HG02678 (cell line): ENCODE measurements at regions not wholly inside any gene's neighbourhood (a gene's known extent, or its start where the extent isn't known, plus 50 kb on each side); places are given as distances from the start of the nearest gene placed in this dataset.

Experiments used
- ATAC-seq: cut with Tn5 transposase; IDR thresholded peaks from one replicate; pipeline ENCODE4 v1.9.1; 2021; ENCODE audit warnings: mild to moderate bottlenecking, moderate library complexity; ENCODE audit not compliant: unreplicated experiment

- ATAC-seq = no peak
Measured at GRCh38 chr1:163712321-163712720, 390.6 kb downstream of the NUF2 start.

GRCh38 chr1:163720294-163720693 is 398.5 kb downstream of the NUF2 start:
- ATAC-seq = no peak

- ATAC-seq = no peak
Measured at GRCh38 chr1:163725551-163725950, 403.8 kb downstream of the NUF2 start.

DNA sequence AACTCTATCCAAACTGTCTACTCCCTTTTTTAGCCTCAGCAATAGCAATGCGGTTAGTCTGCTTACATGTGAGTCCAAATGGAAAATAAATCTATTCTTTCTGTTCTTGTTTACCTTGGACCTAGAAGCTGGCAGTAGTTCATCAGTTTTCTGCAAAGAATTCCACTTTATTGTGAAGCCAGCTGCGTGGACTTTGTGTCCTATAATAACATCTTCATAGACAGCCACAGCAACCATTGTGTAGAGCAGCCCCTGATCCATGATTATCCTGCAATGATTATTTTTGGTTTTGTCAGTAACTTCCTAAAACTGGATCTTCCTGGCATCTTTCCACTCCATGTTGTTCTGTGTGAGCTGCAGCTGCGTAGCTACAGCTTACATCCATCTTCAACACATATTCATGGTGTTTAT is 408.7 kb downstream of the NUF2 start:
- no peak for ATAC-seq

GRCh38 chr1:163737261-163737660 is 415.5 kb downstream of the NUF2 start:
- no peak for ATAC-seq

DNA sequence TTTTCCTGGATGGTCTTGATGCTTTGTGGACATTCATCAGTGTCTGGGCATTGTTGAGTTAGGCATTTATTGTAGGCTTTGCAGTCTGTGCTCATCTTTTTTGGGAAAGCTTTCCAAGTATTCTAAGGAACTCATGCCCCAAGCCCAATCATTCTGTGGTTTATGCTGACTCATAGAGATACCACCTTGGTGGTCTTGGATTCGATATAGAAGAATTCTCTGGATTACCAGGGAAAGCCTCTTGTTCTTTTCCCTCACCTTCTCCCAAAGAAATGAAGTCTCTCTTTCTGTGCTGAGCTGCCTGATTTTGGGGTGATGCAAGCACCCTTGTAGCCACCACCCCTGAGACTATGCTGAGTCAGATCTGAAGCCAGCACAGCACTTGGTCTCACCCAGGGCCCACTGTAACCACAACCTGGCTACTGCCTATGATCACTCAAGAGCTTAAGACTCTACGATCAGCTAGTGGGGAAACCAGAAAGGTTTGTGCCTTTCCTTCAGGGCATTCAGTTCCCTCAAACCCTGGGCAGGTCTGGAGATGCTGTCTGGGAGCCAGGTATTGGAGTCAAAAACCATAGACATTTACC is 422.6 kb downstream of the NUF2 start:
- ATAC-seq = no peak

- ATAC-seq = no peak
Measured at GRCh38 chr1:163745204-163745603, 423.4 kb downstream of the NUF2 start.

- no peak for ATAC-seq
Measured at GRCh38 chr1:163747261-163747660, 425.5 kb downstream of the NUF2 start.

GRCh38 chr1:163747855-163748254 is 426.1 kb downstream of the NUF2 start:
- ATAC-seq = no peak

DNA sequence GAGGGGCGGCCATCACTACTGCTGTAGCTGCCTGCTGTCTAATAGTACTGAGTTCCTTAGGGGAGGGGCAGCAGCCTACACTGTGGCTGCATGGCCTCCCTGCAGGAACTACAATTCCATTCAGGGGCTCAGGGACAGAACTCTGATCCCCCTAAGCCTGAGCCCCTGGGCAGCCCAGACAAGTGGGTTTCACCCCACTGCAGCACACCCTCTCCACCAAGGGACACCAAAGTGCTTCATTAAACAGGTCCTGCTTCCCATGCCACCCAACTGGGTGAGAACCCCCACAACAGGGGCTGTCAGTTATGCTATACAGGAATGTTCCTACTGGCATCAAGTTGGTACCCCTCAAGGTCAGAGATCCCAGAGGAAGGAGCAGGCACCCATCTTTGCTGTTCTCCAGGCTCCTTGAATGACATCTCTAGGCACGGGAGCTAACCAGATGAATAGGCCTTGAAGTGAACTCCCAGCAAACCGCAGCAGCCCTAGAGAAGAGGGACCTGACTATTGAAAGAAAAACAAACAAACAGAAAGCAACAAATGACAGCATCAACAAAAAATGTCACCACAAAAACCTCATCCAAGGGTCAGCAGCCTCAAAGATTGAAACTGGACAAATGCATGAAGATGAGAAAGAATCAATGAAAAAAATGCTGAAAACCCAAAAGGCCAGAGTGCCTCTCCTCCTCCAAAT is 437.4 kb downstream of the NUF2 start:
- ATAC-seq = no peak

DNA sequence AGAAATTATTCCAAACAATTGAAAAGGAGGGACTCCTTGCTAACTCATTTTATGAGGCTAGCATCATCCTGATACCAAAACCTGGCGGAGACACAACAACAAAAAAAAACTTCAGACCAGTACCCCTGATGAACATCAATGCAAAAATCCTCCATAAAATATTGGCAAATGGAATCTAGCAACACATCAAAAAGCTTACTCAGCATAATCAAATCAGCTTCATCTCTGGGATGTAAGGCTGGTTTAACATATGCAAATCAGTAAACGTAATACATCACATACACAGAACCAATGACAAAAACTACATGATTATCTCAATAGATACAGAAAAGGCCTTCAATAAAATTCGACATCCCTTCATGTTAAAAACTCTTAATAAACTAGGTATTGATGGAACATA is 440.1 kb downstream of the NUF2 start:
- no peak for ATAC-seq

DNA sequence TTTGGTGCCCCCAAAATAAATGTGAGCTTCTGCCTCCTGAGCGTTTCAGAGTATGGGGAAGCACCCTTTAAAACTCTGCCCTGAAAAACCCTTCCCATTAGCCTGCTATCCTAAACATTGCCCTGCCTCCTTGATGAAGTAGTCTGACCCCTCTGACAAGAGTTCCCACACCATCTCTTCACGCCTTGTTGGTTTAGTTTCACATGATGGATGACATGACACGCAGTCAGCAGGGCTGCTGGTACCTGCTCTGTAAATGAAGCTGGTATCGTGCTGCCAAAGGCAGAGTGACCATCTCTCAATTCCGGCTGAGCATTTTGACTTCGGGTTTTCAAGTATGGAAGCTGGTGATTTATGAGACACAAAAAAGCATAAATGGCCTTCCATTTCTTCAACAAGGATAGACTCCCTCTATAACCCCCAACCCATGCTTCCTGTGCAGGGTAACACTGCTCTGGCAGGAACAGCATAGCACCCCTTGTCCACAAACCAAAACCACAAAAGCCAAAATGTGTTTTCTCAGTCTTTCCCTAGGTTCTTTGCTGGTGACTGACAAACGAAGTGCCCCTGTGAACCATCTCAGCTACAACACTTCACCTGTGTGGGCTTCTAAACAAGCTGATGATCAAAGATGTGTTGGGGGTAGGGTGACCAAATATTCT is 444.6 kb downstream of the NUF2 start:
- no peak for ATAC-seq

DNA sequence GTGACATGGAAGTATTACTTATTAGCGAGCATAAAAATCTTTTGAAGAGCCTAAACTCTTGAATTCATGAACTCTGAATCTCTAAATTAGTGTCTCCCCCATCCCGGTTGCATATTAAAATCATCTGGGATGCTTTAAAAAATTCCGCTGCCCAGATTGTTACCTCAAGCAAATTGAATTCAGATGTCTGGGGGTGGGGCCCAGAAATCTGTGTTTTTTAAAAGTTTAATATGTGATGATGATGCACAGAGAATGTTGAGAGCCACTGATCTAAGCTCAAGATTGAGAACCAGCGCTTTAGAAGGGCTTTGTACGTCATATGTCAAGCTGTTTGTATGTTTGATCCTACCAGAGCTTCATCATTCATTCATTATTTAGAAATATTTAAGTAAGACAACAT is 446.8 kb downstream of the NUF2 start:
- no peak for ATAC-seq

DNA sequence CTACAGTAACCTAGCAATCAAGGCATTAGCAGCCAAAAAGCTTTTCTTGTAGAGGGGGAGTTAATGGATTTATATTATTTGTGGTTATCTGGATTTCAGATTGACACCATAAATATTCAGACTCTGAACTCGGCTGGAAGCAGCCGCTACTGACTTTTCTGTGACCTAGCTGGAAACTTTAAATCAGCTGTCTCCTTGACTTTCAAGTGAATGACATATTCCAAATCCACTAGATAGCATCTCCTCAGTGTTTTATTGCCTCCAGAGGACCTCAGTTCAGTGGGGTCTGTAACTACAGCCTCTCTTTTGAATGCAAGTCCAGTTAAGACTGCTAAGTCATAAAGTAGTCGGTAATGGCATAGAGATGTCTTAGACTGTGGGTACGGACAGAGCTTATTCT is 448.5 kb downstream of the NUF2 start:
- no peak for ATAC-seq

- ATAC-seq = no peak
Measured at GRCh38 chr1:163771637-163772036, 449.9 kb downstream of the NUF2 start.

- no peak for ATAC-seq
Measured at GRCh38 chr1:163772246-163772645, 450.5 kb downstream of the NUF2 start.

DNA sequence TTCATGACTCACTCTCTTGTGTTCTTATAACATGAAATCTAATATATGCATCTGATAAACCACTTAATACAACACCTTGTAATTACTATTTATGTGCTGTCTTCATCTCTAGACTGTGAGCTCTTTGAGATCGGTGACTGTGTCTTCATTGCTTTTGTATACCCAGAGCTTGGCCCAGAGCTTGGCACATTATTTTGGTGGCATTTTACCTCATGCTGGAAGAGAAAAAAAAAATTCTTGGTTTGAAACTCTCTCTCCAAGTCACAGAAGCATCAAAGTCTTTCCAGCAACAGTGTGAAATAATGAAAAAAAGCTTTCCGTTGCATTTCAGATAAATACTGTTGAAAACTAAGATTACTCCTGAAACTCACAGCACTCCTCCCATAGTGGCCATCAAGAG is 451.6 kb downstream of the NUF2 start:
- no peak for ATAC-seq

GRCh38 chr1:163774401-163774945 is 452.7 kb downstream of the NUF2 start:
- no peak for ATAC-seq

- no peak for ATAC-seq
Measured at GRCh38 chr1:163774978-163775620, 453.3 kb downstream of the NUF2 start.

DNA sequence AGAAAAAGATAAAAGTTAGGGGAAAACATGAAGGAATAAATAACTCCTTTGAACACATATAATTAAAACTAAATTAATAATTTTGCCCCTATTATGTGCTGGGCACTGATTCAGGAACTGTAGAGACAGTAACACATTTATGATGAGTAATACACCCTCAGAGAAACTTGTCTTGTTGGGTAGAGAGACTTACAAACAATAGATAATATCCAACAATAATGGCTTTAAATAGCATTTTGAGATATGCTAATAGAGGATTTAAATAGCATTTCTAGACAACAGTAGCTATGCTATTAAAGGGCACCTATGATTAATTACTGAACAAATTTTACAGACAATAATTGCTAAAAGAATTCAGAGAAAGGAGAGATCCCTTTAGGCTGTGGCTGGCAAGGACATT is 455.5 kb downstream of the NUF2 start:
- ATAC-seq = no peak

DNA sequence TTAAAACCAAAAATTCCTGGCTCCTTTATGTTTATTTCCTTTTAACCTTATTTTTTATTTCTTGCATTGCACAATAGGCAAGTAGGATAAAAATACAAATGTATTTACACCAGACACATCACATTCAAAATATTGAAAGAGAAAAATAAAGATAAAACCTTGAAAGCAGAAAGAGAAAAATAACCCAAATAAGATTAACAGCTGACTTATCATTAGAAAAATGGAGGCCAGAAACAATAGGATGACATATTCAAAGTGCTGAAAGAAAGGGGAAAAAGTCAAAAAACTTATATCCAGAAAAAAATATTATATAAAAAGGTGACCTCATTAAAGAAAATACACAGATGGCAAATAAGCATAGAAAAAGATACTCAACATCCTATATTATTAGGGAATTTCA is 459.4 kb downstream of the NUF2 start:
- ATAC-seq = no peak
